HG03095 (cell line): ENCODE measurements at regions not wholly inside any gene's neighbourhood (a gene's known extent, or its start where the extent isn't known, plus 50 kb on each side); places are given as distances from the start of the nearest gene placed in this dataset.
"Not testable (repeated sequence)": the region's sequence is repeated elsewhere in the genome, so short reads cannot be mapped to it uniquely, and the experiment has no call there.

Experiments used
- ATAC-seq: cut with Tn5 transposase; IDR thresholded peaks from one replicate; pipeline ENCODE4 v1.9.1; 2021; ENCODE audit warnings: moderate library complexity; ENCODE audit not compliant: unreplicated experiment

DNA sequence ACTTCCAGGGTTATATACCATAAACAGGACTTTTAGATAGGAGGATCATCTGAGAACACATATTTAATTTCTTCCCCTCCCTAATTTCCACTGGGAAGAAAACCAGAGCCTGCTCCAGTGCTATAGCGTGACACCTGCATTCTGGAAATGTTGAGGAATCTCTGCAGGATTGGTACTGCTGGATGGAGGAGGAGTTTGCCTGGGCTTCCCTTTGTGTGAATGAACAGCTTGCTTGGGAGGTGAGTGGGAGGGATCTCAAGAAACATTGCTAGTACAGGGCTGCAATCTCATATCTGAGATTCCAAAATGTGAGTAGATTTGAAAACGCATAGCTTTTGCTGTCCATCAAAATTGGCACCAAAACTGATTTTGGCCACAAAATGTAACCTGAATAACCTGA, 295.9 kb upstream of the RGMA start:
- ATAC-seq, result no peak

DNA sequence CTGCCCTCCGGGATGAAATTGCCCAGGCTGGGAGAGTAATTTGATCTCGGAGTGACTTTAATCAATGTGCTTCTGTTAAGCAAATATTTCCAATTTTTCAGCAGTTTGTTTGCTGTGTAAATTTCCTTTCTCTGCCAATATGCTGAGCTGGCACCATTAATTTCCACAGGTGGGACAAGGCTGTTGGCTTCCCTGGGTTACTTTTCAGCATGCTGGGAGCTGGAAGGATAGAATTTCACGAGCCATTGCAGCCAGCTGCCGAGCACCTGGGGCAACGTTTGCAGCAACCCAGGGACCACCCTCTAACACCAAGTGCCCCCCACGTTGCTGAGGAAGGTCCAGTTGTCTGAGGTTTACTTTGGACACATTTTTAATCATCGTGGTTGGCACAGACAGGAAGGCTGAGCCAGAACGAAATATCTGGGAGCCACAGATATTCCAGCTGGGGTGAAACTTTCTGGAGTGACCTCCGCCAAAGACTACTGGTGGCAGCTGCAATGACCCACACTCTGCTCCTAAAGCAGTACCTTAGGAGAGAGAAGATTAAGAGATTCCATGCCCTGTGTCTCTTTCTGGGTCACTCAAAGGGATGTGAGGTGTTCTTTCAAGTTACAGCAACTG, 293.3 kb upstream of the RGMA start:
- no peak for ATAC-seq

DNA sequence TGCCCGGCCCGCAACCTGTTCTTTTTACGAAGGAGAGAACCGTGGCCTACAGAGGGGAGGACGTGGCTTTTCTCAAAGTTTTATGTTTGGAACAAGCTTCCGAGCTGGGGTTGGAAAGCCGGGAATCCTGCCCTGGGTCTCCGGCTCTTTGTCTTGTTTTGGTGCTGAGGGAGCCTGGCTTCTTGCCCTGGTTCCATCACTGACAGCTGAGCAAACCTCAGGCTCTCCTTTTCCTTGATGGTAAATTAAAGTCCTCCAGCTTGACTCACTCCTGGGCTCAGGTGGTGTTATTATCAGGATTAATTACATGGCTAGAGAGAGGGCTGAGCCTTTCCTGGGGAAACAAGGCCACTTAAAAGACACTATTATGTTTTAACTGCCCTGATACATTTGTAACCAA, 289.5 kb upstream of the RGMA start:
- no peak for ATAC-seq

DNA sequence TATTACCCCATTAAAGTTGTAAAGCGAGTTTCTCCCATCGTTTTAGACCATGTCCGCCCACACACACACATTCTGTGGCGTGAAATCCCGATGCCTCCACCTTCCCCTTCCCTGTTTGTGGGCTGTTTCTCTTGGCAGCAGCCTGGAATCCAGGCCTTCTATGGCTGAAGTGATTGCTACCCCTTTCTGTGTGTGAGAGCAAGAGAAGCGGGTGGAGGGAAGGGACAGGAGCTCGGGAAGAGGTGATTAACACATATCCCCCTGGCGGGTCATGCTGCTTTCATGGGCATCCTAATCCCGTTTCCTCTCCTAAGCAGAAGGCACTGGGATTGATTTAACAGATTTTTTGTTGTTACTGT, 283.8 kb upstream of the RGMA start:
- ATAC-seq, result no peak

DNA sequence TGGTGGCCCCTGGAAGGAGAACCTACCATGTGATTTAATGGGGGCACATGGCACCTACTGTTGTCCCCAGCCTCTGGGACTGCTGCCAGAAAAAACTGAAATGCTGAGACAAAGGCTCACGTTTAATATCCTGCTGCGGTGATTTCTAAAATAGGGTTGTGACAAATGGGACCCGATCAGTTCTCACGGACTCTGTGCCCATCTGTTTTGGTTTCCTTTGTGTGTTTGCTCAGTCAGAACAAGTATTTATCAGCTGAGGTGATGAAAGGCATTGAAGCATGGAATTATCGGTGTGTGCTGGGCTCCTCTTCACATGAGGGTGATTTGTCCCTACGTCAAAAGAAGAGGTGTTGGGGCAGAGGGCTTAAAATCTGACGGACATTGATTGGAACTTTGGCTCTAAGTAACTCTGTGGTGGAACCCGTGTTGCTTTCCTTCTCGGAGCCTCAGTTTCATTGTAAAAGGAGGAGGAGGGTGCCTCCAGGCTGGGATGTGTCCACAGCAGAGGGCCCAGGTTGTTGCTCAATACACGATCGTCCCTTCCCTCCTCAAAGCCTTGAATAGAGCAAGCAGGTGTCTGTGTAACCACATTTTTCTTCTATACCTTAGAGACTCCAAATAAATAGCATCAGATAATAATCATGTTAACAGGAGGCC, 283.3 kb upstream of the RGMA start:
- no peak for ATAC-seq

DNA sequence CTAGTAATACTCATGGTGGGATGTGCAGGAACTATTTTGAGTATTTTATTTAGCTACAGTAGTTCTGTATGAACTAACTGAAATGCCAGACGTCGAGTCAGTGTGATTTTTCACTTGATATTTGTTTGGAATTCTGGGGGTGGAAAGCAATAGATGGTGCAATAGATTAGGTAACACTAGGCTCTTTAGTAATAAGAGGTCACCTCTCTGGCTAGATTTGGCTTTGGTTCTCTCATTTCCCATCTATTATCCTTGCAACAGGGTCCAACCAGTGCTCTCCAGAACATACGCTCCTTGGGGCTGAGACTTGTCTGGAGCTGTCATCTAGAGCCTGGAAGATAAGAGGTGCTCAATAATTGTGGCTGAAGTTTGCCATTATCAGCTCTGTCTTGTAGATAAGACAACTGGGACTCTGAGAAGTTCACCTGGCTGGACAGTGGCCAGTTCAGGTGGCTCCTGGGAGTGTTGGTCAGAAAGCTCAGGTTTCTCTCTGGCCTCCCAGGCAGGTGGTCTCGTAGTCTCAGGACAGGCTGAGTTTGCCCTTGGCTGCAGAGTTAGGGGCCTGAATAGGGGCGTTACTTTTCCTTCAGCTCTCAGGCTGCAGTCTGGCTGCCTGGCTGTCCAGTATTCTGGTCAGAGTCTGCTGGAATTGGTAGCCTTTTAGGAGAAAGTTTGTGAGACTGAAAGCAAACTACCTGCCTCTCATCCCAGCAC, 277.5 kb upstream of the RGMA start:
- no peak for ATAC-seq

DNA sequence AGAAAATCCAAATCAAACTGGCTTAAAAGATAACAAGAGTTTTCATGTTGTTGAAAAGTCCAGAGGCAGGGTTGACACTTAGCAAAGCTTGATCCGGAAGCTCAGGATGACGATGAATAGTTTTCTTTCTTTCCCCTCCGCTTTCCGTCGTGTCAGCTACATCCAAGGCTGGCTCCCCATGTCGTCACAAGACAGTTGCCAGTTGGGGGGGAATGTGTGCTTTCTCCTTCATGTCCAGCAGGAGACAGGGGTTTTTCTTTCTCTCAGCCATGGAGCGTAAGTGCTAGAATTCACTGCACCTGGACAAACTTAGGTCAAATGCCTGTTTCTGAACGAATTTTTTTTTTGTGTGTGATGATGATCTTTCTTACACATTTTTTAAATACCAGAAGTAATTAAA, 273.8 kb upstream of the RGMA start:
- ATAC-seq, result no peak

DNA sequence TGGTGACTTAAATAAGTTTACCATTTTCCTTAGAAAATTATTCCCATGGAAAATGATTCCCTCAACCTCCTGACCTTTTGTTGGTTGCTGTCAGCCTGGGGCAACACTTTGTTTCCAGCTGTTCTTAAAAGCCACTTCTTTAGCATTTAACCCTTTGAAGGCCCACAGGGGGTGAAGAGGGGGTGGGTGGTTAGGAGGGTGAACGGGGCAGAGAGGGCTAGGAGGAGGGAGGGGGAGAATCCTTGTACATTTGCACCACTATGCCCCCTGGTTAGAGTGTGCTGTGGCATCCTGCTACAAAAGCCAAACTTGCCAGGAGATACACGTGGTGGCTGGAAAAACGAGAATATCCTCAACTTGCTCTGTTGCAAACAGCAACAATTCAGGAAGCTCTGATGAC, 273.2 kb upstream of the RGMA start:
- ATAC-seq, result no peak

DNA sequence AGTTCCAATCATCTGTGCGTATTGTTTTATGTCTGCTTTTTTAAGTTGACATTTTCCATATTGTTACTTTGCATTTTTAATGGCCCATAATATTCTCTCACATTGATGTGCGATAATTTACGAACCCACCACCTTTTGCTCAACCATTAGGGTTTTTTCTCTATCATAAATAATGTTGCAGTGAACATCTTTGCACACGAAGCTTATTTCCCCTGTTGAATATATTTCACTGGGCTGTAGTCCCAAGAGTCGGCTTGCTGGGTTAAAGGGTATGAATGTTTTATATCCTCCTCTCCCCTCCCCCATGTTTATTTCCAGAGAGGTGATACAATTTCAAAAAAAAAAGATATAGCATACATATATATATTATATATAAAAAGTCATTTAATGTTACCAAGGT, 272.7 kb upstream of the RGMA start:
- ATAC-seq, result no peak

DNA sequence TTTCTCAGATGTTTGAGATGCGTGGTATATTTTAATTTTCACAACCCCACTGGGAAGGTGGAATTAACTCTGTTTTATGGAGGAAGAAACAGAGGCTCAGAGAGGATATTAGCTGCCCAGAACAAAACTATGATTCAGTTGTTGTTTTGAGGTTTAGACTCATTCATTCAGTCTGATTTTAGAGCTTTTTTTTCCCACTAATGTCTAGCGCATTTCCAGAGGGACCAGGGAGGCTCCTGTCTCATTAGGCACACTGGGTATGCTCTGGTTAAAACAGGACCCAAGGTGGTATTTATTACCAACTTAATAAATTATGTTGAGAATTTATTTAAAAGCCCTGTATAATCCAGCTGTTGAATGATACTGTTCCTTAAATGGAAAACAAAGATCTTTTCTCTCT, 272.0 kb upstream of the RGMA start:
- ATAC-seq, result no peak

DNA sequence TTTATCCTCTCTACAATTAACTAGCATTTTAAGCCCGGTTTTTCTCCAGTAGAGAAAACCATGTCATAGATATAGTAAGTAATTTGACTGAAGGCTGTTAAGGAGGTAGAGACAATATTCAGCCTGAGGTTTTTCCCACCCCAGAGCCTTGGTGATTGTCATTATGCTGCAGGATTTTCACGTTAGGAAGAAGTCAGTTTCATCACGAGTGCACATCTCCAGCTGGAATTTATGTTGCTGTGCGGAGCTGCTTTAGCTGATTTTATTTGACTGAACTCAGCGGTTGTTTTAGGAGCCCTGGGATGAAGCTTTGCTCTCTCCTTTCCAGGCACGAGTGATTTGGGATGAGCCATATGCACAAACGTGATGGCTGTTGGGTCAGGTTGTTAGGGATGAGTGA, 271.3 kb upstream of the RGMA start:
- no peak for ATAC-seq

DNA sequence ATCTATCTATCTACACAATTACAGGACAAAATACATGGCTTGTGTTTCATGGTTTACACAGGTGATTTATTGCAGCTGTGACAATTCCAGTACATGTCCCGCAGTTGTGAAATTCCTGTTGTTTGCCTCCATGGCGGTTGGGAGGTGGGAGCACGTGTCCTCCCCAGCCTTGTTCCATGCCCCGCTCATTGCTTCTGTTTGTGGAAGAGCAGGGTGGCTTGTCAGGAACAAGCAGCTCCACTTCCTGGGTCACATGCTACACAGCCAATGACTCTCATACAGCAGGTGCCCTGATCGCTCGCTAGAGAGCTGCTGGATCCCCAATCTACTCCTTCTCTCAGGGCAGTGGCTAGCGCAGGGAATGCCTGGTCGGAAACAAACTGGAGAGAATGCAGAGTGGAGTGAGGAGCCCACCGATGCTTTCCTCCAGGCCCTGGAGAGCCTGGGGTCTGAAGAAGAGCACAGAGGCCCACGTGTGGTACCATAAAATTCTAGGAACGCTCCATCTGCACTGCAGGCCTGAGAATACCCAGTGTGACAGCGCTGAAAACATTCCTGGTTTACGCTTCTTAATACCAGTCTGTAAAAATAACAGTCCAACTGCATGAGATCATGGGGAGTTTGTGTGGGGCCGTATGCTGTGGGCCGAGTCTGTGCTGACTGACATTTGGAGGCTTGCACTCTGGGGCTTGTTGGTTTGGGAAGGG, 270.6 kb upstream of the RGMA start:
- no peak for ATAC-seq

DNA sequence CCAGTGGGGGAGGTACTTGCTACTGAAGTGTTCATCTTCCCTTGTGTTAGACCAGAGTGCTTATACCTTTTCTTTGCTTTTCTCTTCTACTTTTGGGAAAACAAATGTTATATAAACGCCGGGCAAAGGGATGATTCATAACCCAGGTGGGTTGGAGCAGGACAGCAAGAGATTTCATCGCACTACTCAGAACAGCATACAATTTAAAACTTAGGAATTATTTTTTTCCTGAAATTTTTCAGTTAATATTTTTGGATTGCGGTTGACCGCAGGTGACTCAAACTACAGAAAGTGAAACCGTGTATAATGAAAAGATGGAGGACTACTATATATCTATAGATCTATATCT, 270.0 kb upstream of the RGMA start:
- no peak for ATAC-seq

DNA sequence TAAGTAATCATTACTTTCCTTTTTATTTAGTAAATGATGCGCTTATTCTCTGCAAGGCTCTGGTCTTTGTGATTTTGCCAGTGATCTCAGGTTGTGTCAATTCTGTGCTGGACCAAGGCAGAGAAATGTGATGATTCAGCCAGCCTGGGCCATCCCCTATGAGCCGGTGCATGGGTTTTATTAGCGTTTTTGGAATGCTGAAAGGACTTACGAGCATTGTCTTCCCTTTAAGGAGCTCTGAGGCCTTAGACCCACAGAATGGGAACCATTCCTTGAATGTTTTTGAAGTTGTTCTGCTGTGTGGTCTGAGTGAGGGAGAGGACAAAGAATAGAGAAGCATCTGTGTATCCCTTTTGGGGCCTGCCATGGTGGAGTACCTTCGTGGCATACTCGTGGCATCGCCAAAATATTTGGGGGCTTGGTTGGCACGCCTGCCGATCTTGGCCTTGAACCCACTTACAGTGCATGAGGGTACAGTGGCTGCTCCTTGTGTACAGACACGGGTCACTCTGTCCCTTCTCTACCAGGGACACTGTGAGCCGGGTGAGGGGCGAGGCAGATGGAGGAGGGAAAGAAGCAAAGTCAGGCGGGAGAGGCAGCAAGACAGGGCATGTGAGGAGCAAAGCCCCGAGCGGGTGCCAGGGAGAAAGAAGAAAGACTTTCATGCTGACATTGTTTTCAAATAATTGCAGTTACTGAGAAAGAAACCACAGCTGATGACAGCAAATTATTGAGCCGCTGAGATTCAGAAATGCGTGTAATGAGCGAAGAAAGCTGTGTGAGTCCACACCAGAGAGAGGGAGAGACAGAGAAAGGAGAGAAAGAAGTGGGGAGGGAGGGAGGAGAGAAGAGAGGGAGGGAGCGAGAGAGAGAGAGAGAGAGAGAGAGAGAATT, 269.4 kb upstream of the RGMA start:
- ATAC-seq, result no peak

DNA sequence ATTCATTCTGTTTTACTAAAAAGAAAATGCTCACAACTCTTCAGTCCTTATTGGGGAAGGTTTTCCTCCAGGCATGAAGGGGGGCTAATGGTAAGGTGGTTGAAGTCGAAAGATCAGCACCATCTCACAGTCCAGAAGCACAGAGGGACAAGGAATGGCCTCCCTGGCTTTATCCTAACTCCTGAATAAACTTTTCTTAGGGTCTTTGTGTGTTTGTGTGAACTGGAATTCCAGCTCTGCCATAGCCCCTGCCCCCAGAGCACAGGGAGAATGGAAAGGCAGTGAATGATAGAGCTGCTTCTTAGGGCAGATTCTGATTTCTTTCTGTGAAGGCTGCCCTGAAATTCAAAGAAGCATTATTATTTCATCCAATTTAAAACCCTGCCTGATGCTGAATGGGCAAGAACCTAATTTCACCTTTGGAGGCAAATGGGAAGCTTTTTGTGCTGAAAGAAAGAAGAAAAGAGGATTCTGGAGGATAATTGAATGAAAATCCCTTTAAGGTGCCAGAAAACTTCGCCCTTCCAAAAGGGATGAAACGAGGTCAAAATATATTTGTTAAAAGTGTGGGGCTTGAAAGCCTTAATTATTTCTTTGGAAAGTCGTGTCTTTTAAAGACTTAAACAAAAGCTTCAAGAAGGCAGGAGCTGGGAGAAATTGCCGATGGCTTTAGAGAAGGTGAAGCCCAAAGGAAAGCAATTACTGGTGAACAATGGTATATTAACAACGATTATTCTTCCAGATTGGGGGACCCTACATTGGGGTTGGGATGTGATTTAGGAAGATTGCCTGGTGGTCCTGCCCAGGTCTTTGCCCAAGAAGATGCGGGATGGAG, 259.9 kb upstream of the RGMA start:
- no peak for ATAC-seq

DNA sequence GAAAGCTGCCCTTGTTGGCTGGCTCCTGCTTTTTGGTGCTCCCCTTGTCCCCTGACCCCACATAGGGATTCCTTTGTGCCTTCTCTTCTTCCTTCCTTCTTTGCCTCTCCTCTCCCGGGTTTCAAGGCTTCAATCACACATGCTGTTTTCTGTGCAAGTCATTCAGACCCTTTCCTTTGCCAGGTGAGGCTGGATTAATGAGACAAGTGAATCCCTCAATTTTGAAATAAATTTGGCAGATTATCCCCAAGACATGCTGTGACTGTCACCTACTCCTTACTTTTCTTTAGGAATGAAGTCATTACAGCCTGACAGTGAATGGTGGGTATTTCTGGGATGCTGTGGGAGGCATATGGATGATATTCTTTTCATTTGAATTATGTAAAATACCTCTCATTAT, 259.0 kb upstream of the RGMA start:
- ATAC-seq, result no peak

DNA sequence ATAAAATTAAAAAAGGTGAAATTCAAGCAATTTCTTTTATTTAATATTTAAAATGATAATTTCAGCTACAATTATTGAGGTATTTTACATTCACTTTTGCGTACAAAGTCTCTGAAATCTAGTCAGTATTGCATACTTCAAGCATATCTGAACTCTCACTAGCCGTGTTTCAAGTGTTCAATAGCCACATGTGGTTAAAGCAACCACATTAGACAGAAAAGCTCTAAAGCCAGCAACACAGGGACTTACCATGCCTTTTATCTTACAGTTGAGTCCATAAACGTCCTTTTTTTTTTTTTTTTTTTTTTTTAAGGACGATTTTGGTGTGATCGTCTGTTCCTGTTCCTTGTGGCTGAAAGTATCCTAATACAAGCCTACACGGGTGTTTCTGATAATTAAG, 257.0 kb upstream of the RGMA start:
- no peak for ATAC-seq

DNA sequence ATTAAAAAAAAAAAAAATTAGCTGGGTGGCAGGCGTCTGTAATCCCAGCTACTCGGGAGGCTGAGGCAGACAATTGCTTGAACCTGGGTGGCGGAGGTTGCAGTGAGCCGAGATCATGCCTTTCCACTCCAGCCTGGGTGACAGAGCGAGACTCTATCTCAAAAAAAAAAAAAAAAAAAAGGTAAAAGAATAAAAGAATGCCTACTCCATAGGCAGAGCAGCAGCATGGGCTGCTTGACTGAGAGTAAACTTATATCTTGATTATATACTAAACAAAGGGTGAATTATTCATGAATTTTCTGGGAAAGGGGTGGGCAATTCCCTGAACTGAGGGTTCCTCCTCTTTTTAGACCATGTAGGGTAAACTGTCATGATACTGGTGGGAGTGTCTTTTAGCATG, 254.4 kb upstream of the RGMA start:
- not testable (repeated sequence) for ATAC-seq

DNA sequence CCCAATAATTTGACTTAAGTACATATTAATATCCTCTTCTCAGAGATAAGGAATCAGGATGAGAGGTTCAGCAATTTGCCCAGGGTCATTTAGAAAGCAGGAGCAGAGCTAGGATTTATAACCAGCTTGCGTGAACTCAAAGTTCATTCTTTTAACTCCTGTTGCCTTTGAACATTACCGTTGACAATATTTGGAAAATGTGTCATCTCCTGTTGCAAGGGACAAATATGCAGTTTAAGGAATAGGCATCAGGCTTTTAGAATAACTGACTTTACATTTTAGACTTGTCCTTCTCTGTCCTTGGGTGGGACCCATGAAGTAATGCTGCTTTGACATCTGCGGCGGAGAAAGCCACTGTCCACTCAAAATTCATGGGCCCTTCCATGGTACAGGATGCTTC, 252.2 kb upstream of the RGMA start:
- ATAC-seq, result no peak

DNA sequence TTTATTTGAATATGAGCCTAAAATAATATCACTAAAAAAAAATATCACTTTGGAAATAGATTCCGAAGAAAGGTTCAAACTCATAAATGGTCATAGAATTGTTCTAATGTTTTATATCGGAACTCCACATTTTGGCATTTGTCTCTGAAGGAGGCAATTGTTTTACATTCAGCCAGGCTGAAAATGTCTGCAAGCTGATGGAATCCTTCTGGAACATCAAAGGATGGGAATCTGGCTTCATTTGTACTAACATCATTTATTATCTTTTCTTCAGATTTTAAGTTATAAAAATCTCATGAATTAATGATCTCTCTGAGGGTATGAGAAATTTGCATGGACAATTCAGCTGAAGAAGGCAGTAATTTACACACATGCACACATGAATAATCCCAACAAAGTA, 251.4 kb upstream of the RGMA start:
- no peak for ATAC-seq
